Parathyroid adenoma (tissue), 2 donors: ENCODE measurements at regions not wholly inside any gene's neighbourhood (a gene's known extent, or its start where the extent isn't known, plus 50 kb on each side); places are given as distances from the start of the nearest gene placed in this dataset.

Experiments used
- H2AFZ ChIP-seq: fragments of 300-600 bp; sonication (generic); one replicate; pipeline ENCODE4 v1.7.0; 2017; ENCODE audit warnings: antibody characterized with exemption, mild to moderate bottlenecking
- H3K27ac ChIP-seq: fragments of 300-600 bp; sonication (generic); one replicate; pipeline ENCODE4 v1.7.0; 2017
- H3K27me3 ChIP-seq: fragments of 300-600 bp; sonication (generic); one replicate; pipeline ENCODE4 v1.7.0; 2017; ENCODE audit warnings: low read length; ENCODE audit not compliant: control insufficient read depth, insufficient read depth
- H3K36me3 ChIP-seq: fragments of 300-600 bp; sonication (generic); one replicate; pipeline ENCODE4 v1.7.0; 2017; ENCODE audit warnings: low read length; ENCODE audit not compliant: control insufficient read depth, insufficient read depth
- H3K4me1 ChIP-seq: fragments of 300-600 bp; sonication (generic); one replicate; pipeline ENCODE4 v1.7.0; 2017; ENCODE audit warnings: control low read depth
- H3K4me2 ChIP-seq: fragments of 300-600 bp; sonication (generic); one replicate; pipeline ENCODE4 v1.7.0; 2017; ENCODE audit warnings: low read length
- H3K4me3 ChIP-seq: fragments of 300-600 bp; sonication (generic); one replicate; pipeline ENCODE4 v1.7.0; 2017; ENCODE audit warnings: low read depth, low read length
- H3K79me2 ChIP-seq: fragments of 300-600 bp; sonication (generic); one replicate; pipeline ENCODE4 v1.7.0; 2017; ENCODE audit warnings: control low read depth
- H3K9ac ChIP-seq: fragments of 300-600 bp; sonication (generic); one replicate; pipeline ENCODE4 v1.7.0; 2017; ENCODE audit warnings: mild to moderate bottlenecking
- H3K9me3 ChIP-seq: fragments of 300-600 bp; sonication (generic); one replicate; pipeline ENCODE4 v1.7.0; 2017; ENCODE audit warnings: low read length; ENCODE audit not compliant: control insufficient read depth
- CTCF ChIP-seq: fragments of 300-600 bp; sonication (generic); IDR thresholded peaks from one replicate; pipeline ENCODE4 v1.7.0; 2017; ENCODE audit warnings: antibody characterized with exemption, mild to moderate bottlenecking
- donor health status: primary hyperparathyroidism.

GRCh38 chr5:21694567-21694966 is 1158.6 kb downstream of the CDH12 start:
- H2AFZ ChIP-seq, result no peak overlapping the region
- H3K9ac ChIP-seq, result no peak overlapping the region
- no peak overlapping the region for H3K4me3 ChIP-seq
- H3K27ac ChIP-seq, result no peak overlapping the region
- no peaks in the 10 kb centered on the region for H3K27me3 ChIP-seq
- no peaks in the 10 kb centered on the region for H3K36me3 ChIP-seq
- H3K4me1 ChIP-seq, result no peaks in the 10 kb centered on the region
- TF ChIP-seq CTCF, result no peak
- no peaks in the 10 kb centered on the region for H3K9me3 ChIP-seq
- no peak overlapping the region for H3K4me2 ChIP-seq
- no peaks in the 10 kb centered on the region for H3K79me2 ChIP-seq

- H3K9me3 ChIP-seq, result no peaks in the 10 kb centered on the region
- H3K9ac ChIP-seq, result no peak overlapping the region
- no peaks in the 10 kb centered on the region for H3K4me1 ChIP-seq
- no peak overlapping the region for H2AFZ ChIP-seq
- H3K4me2 ChIP-seq, result no peak overlapping the region
- no peaks in the 10 kb centered on the region for H3K27me3 ChIP-seq
- no peaks in the 10 kb centered on the region for H3K79me2 ChIP-seq
- no peak overlapping the region for H3K4me3 ChIP-seq
- TF ChIP-seq CTCF, result no peak
- no peaks in the 10 kb centered on the region for H3K36me3 ChIP-seq
- no peak overlapping the region for H3K27ac ChIP-seq
Measured at GRCh38 chr5:21693591-21693990, 1159.6 kb downstream of the CDH12 start.

GRCh38 chr5:21689587-21689986 is 1163.6 kb downstream of the CDH12 start:
- Histone ChIP-seq H3K36me3 (no peaks in the 10 kb centered on the region), H3K27me3 (no peaks in the 10 kb centered on the region), H3K9me3 (no peaks in the 10 kb centered on the region), H3K79me2 (no peaks in the 10 kb centered on the region), H3K4me2 (no peak overlapping the region), H3K4me1 (no peaks in the 10 kb centered on the region), H3K4me3 (no peak overlapping the region), H3K9ac (no peak overlapping the region), H3K27ac (no peak overlapping the region), H2AFZ (no peak overlapping the region)
- TF ChIP-seq CTCF, result no peak

- no peak for TF ChIP-seq CTCF
- no peaks in the 10 kb centered on the region for H3K27me3 ChIP-seq
- no peaks in the 10 kb centered on the region for H3K9me3 ChIP-seq
- no peak overlapping the region for H3K4me3 ChIP-seq
- H3K4me1 ChIP-seq, result no peaks in the 10 kb centered on the region
- no peak overlapping the region for H3K4me2 ChIP-seq
- no peaks in the 10 kb centered on the region for H3K79me2 ChIP-seq
- H2AFZ ChIP-seq, result no peak overlapping the region
- no peak overlapping the region for H3K9ac ChIP-seq
- no peak overlapping the region for H3K27ac ChIP-seq
- no peaks in the 10 kb centered on the region for H3K36me3 ChIP-seq
Measured at GRCh38 chr5:21688655-21689054, 1164.5 kb downstream of the CDH12 start.

GRCh38 chr5:21687621-21688020 is 1165.5 kb downstream of the CDH12 start:
- H3K27ac ChIP-seq, result no peak overlapping the region
- H2AFZ ChIP-seq, result no peak overlapping the region
- H3K4me3 ChIP-seq, result no peak overlapping the region
- no peak overlapping the region for H3K4me2 ChIP-seq
- H3K9ac ChIP-seq, result no peak overlapping the region
- H3K79me2 ChIP-seq, result no peaks in the 10 kb centered on the region
- H3K36me3 ChIP-seq, result no peaks in the 10 kb centered on the region
- H3K9me3 ChIP-seq, result no peaks in the 10 kb centered on the region
- no peaks in the 10 kb centered on the region for H3K27me3 ChIP-seq
- no peak for TF ChIP-seq CTCF
- no peaks in the 10 kb centered on the region for H3K4me1 ChIP-seq
